ENCODE measurements at regions not wholly inside any gene's neighbourhood (a gene's known extent, or its start where the extent isn't known, plus 50 kb on each side); places are given as distances from the start of the nearest gene placed in this dataset.

GRCh38 chr1:184322253-184322652 lies 64.6 kb upstream of the C1orf21 start:
- no peak overlapping the region for H3K4me3 ChIP-seq
- H3K4me1 ChIP-seq, result no peaks in the 10 kb centered on the region
- no peaks in the 10 kb centered on the region for H3K36me3 ChIP-seq
- H3K27ac ChIP-seq, result no peak overlapping the region
- H3K27me3 ChIP-seq, result no peaks in the 10 kb centered on the region
- ATAC-seq (ENCODE audit: low FRiP score in 2 of 2) (no peak), DNase-seq (peak in 1 of 2 donors; percentile 13)
- 81 to 88% methylated on average over 6 of the region's 6 CpGs for WGBS, 2 donors
- TF ChIP-seq POLR2AphosphoS5 (IDR thresholded peaks at IDR 0.05), result no peak
- no peaks in the 10 kb centered on the region for H3K9me3 ChIP-seq

DNA sequence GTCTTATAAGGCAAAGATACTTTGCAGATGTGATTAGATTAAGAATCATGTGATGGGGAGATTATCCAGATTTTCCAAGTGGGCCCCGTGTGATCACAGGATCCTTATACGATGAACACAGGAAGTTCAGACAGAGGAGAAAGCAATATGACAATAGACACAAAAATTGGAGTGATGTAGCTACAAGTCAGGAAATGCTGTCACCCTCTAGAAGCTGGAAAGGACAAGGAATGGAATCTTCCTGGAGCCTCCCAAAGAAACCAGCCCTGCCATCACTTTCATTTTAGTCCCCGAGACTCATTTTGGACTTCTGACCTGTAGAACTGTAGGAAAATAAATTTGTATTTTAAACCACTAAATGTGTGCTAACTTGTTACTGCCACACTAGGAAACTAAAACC lies 61.9 kb upstream of the C1orf21 start:
- Histone ChIP-seq H3K4me3 (no peak overlapping the region), H3K36me3 (no peaks in the 10 kb centered on the region), H3K9me3 (no peaks in the 10 kb centered on the region), H3K27me3 (no peaks in the 10 kb centered on the region), H3K27ac (no peak overlapping the region), H3K4me1 (no peaks in the 10 kb centered on the region)
- DNase-seq, result no peak
- 59 to 69% methylated on average over 3 of the region's 3 CpGs for WGBS, 2 donors
- ATAC-seq (ENCODE audit: low FRiP score in 2 of 2), result no peak
- TF ChIP-seq POLR2A (IDR thresholded peaks at IDR 0.05) (no peak), EP300 (IDR thresholded peaks at IDR 0.05) (no peak), POLR2AphosphoS5 (IDR thresholded peaks at IDR 0.05) (no peak)
- TF ChIP-seq, protein P1, sequence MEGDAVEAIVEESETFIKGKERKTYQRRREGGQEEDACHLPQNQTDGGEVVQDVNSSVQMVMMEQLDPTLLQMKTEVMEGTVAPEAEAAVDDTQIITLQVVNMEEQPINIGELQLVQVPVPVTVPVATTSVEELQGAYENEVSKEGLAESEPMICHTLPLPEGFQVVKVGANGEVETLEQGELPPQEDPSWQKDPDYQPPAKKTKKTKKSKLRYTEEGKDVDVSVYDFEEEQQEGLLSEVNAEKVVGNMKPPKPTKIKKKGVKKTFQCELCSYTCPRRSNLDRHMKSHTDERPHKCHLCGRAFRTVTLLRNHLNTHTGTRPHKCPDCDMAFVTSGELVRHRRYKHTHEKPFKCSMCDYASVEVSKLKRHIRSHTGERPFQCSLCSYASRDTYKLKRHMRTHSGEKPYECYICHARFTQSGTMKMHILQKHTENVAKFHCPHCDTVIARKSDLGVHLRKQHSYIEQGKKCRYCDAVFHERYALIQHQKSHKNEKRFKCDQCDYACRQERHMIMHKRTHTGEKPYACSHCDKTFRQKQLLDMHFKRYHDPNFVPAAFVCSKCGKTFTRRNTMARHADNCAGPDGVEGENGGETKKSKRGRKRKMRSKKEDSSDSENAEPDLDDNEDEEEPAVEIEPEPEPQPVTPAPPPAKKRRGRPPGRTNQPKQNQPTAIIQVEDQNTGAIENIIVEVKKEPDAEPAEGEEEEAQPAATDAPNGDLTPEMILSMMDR (IDR thresholded peaks at IDR 0.05), result no peak

DNA sequence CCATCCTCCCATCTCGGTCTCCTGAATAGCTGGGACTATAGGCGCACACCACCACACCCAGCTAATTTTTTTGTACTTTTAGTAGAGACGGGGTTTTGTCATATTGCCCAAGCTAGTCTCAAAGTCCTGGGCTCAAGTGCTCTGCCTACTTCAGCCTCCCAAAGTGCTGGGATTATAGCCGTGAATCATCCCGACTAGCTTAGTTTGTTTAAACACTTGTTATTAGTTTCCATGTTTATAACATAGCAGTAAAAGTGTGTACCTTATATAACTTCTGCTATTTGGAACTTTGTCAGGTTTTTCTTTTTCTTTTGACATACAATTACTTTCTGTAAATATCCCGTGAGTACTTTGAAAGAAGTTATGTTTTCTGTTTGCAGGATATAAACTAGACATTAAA lies 60.6 kb upstream of the C1orf21 start:
- H3K4me3 ChIP-seq, result no peak overlapping the region
- H3K9me3 ChIP-seq, result no peaks in the 10 kb centered on the region
- H3K36me3 ChIP-seq, result no peaks in the 10 kb centered on the region
- no peaks in the 10 kb centered on the region for H3K27me3 ChIP-seq
- no peak for TF ChIP-seq POLR2A (IDR thresholded peaks at IDR 0.05)
- TF ChIP-seq POLR2AphosphoS5 (IDR thresholded peaks at IDR 0.05), result no peak
- no peak for TF ChIP-seq EP300 (IDR thresholded peaks at IDR 0.05)
- TF ChIP-seq, protein P1 (IDR thresholded peaks at IDR 0.05), result no peak
- H3K27ac ChIP-seq, result no peak overlapping the region
- no peak for ATAC-seq (ENCODE audit: low FRiP score in 2 of 2)
- WGBS, 2 donors, result 66 to 74% methylated on average over 6 of the region's 6 CpGs
- H3K4me1 ChIP-seq, result no peaks in the 10 kb centered on the region
- DNase-seq, result peak in 1 of 2 donors; percentile 47

DNA sequence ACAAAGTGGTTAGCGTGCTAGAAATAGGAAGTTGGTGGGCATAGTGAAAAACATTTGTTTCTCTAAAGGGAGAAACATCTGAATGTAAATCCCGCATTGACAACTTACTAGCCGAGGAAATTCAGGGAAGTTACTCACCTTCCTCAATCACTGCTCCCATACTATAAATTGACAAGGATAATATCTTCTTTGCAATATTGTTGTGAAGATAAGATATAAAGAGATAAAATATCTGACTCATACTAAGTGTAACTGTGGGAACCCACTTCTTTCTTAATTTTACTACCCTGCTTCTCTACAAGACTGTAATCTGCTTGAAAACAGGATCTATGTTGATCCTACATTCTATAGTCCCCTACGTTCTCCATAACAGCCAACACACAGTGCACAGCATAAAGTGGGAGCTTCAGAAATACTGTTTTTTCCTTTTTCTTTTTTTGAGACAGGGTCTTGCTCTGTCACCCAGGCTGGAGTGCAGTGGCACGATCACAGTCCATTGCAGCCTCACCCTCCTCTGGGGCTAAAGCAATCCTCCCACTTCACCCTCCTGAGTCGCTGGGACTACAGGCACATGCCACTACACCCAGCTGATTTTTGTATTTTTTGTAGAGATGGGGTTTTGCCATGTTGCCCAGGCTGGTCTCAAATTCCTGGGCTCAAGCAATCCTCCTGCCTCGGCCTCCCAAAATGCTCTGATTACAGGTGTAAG lies 57.4 kb upstream of the C1orf21 start:
- 73 to 79% methylated on average over 7 of the region's 7 CpGs for WGBS, 2 donors
- TF ChIP-seq EP300 (IDR thresholded peaks at IDR 0.05) (no peak), POLR2AphosphoS5 (IDR thresholded peaks at IDR 0.05) (no peak)
- Histone ChIP-seq H3K4me3 (no peak overlapping the region), H3K27me3 (no peaks in the 10 kb centered on the region), H3K27ac (no peak overlapping the region), H3K4me1 (no peaks in the 10 kb centered on the region), H3K36me3 (no peaks in the 10 kb centered on the region), H3K9me3 (no peaks in the 10 kb centered on the region)
- DNase-seq, result no peak
- no peak for ATAC-seq (ENCODE audit: low FRiP score in 2 of 2)

GRCh38 chr1:184329962-184330868 lies 56.6 kb upstream of the C1orf21 start:
- no peak for TF ChIP-seq POLR2A (IDR thresholded peaks at IDR 0.05)
- no peak for TF ChIP-seq POLR2AphosphoS5 (IDR thresholded peaks at IDR 0.05)
- TF ChIP-seq, protein P1 (IDR thresholded peaks at IDR 0.05), result no peak
- no peak for TF ChIP-seq EP300 (IDR thresholded peaks at IDR 0.05)
- Histone ChIP-seq H3K4me3 (no peak overlapping the region), H3K36me3 (no peaks in the 10 kb centered on the region), H3K4me1 (no peaks in the 10 kb centered on the region), H3K27me3 (no peaks in the 10 kb centered on the region), H3K27ac (no peak overlapping the region), H3K9me3 (no peaks in the 10 kb centered on the region)
- ATAC-seq (ENCODE audit: low FRiP score in 2 of 2), result no peak
- WGBS, 2 donors, result 67 to 68% methylated on average over 7 of the region's 7 CpGs
- DNase-seq, result peak in 1 of 2 donors; percentile 23

Data from upper lobe of left lung (tissue), 6 donors.